Fibroblast of skin of right biceps (primary cell): ENCODE measurements at regions not wholly inside any gene's neighbourhood (a gene's known extent, or its start where the extent isn't known, plus 50 kb on each side); places are given as distances from the start of the nearest gene placed in this dataset.

ENCODE experiments used
- DNase-seq: peaks from one replicate; pipeline ENCODE4 v3.0.0-alpha.2; 2013

DNA sequence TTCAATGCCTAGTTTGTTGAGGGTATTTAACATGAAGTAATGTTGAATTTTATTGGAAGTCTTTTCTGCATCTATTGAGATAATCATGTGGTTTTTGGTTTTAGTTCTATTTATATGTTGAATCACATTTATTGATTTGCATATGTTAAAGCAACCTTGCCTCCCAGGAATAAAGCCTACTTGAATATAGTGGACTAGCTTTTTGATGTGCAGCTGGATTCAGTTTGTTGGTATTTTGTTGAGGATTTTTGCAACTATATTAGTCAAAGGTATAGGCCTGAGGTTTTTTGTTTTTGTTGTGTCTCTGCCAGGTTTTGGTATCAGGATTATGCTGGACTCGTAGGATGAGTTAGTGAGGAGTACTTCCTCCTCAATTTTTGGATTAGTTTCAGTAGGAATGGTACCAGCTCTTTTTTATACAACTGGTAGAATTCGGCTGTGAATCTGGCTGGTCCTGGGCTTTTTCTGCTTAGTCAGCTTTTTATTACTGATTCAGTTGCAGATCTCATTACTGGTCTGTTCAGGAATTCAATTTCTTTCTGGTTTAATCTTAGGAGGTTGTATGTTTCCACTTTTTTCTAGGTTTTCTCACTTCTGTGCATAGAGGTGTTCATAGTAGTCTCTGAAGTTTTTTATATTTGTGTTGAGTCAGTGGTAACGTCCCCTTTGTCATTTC is 209.8 kb upstream of the RBMS3 start:
- DNase-seq, result peak; percentile 5

DNA sequence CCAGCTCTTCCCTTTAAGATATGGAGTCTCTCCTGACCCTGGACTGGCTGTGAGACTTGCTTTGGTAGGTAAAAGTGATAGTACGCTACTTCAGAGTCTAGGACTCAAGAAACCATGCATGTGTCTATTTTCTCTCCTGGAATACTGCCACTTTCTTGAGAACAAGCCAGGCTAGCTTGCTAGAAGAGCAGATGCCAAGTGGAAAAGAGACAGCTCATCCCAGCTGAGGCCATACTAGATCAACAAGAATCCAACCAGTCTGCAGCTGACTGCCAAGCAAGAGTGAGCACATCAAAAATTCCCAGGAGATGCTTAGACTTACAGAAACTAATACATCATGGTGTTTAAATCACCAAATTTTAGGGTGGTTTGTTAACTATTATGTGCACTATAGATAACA is 208.3 kb upstream of the RBMS3 start:
- DNase-seq, result peak; percentile 57

DNA sequence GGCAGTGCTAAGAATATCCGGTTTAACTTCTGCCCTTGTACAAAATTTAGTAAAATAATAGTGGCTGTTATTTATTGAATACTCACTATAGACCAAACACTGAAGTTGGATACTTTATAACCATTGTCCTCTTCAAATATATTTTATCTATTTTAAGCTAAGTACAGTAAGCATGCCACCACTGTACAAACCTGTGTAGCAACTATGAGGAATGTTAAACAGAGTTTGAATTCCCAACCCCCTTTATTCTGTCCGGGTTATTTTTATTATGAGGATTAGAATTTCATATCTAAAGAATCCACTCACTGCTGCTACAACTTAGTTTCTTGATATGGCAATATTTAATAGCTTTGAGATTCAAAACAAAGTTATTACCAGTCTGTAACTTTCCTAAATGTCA is 203.5 kb upstream of the RBMS3 start:
- DNase-seq, result no peak

DNA sequence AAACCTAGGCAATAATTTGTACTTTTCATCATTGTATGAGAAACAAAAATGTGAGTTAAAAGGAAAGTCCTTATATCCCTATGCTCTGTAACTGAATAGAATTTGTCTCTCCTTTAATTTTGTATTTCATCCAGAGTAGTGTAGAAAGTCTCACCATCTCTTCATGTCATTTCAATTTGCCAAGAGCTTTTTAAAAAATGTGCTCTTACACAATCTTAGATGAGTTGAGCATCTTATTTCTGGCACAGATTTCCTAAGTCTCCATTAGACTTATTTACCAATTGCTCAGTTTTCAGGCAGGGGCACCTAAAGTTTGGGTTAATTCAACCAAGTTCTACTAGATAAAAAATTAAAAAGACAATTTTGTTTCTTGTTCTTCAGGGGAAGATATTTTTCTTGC is 201.5 kb upstream of the RBMS3 start:
- DNase-seq, result no peak

DNA sequence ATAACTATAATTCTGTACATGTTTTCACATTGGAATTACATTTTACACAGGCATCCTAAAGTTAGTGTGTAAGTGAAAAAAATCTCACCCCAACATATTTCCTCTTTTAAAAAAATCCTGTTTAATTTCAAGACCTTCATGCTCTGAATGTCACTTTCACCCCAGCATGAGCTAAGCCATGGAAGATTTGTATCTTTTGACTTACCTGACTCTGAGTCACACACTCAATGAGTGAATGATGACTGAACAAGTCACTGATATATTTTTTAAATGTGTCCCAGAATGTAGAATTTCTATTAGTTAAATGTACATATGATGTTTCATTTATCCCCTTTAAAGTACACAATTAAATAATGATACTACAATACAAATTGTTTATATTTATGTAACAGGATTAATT is 199.9 kb upstream of the RBMS3 start:
- no peak for DNase-seq

DNA sequence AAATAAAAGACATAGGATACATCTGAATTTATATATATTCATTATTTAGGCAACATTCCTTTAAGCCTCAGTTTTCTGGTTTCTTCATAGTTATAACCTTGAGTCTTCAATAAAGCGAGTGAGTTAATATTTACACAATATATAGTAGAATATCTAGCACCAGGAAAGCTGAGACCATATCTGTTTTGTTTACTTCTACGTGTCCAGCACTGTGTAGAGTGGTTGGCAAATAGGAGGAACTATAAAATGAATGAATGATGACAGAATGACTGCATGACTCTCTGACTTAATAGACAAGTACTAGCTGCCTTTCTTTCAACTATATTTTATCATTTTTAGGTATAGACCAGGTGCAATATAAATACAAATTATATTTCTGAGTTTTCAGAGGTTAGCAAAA is 197.8 kb upstream of the RBMS3 start:
- no peak for DNase-seq

DNA sequence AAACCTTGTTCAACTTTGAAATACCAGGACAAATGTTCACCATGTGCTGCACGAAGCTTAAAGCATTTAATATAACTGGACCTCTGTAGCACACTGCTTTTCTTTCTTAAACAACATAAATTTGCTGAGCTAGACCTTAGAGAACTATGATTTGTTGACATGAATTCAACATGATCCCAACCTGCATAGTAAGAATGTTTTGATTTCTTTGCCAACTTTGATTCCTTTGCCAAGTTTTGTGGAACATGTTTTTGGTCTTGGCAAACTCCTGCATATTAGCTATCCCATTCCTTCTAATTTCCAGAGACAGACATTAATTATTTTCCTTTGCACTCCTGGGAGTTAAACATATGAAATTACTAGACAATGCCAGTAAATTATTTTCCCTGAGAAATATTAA is 197.2 kb upstream of the RBMS3 start:
- no peak for DNase-seq

DNA sequence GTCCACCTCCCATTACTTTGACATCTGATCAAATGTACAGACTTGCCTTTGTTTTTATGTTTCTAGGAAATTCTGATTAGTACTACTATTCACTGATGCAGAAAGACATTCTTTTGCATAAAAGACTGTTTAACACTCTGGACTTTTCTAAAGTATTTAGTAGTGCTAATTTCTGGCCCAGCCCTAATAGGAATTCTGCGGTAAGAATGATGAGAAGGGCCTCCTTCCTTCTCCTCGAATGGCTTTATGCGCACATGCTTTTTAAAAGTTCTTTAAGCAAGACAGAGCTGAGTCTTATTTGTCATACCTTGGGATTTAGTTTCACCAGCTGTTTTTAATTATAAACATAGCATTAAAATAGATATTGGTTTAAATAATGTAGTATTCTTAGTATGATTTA is 192.3 kb upstream of the RBMS3 start:
- DNase-seq, result no peak

DNA sequence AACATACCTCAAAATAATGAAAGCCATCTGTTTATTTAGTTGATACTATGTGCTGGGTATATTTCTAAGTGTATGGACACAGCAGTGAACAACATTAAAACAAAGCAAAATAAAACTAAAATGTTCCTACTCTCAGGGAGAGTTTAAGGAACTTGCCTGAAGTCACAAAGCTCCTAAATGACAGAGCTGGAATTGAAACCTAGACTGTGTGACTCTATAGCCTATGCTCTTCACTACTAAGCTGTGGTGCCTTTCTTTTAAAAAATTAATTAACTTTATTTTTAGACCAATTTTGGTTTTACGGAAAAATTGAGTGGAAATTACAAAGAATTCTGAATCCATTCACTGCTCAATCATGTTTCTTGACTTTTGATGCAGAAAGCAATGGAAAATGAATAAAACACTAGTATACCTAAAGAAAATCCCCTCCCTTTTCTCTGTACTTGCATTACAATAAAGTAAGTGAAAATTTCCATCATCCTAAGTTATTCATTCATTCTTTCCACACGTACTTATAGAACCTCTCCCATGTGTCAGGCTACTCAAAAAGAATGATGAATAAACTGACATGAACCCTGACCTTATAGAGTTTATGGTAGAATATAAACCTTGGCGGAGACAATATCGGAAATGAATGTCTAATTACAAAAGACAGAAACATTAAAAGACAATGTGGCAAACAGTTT is 189.8 kb upstream of the RBMS3 start:
- DNase-seq, result no peak

DNA sequence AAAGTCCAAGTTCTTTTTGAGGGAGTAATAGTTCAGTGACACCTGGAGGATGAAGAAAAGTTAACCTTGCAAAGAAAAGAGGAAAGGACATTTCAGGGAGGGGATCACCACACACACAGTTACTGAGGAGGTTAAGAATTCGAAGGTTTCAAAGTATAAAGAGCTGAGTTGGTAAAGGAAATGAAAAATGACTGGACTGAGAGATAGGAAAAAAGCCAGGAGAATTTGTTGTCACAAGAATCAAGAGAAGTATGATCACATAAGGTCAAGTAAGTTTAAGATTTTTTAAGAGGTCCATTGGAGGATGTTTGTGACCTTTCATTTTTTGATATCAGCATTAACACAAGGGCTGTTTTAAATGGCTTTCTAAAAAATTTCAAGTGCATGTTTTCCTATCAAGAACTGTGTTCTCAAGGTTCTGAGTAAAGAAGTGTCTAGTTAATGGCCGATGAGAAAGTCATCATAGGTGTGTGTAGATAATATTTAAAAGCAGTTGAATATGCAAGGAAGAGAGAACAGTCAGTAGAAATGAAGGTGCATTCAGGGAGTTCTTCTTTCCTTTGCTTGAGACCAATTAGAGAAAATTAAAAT is 189.2 kb upstream of the RBMS3 start:
- DNase-seq, result no peak

DNA sequence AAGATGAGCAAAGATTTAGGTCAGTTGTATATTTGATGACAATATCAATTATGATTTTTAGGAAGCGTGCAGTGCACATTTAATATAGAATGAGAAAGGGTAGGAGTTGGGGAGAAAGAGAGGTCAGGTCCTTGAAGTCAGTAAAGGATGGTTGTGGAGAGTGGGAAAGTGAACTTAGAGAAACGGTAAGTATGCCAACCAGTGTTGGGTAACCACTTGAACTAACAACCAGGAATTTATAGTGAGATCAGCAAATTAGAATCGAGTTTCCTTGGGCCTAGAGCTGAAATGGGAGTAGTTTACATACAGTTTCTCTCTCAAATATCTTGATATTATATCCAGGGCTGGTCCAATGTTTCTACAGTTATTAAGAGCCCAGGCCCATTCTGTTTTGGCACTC is 188.5 kb upstream of the RBMS3 start:
- no peak for DNase-seq

DNA sequence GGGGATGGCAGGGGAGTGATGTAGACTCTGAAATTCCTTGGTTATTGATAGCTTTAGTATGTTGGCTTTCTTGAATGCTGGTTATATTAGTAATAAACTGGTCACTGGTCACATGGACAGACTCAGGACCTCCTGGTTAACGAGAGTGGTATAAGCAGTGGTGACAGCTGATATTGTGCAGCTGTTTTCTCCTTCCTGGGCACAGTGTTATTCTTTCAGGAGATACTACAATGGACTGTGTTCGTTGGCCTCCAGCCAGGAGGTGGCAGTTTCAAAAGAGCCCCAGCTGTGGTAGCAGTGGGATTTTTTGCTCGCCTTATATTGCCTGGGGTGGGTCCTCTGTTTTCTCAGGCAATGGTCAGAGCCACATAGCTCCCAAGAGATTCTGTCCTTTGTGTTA is 181.6 kb upstream of the RBMS3 start:
- no peak for DNase-seq

DNA sequence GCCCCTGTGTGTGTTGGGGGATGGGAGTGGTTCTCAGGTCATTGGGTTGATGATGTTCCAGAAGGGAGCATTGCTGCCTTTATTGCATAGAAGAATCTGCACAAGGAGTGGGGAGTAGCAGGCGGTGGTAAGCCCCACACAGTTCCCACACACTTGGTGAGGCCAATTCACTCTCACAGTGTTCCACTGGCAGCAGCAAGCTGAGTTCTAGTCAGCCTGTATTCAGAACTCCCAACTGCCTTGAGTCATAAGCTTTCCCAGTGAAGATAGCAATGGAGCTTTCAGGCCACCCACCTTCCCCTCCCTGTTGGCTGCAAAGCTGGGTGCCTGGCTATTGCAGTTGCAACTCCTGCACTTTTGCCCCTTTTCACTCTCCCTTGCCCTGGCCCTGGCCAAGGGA is 181.1 kb upstream of the RBMS3 start:
- no peak for DNase-seq

DNA sequence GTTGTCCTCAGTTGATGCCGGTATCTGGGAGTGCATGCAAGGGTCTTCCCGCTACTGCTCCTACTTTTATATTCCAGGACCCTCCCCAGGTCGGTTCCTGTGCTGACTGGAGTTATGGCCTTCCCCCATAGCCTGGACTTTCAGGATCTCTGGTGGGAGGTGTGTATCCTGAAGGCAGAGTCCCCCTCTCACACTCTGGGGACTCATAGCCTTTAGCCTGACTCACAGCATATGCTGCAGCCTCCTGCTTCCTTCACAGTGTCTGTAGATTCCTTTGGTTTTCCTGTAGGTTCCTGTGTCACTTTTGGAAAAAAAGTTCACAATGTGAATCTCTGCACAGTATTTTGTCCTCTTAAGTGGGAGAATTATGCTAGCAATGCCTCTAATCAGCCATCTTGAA is 180.6 kb upstream of the RBMS3 start:
- DNase-seq, result peak; percentile 28

DNA sequence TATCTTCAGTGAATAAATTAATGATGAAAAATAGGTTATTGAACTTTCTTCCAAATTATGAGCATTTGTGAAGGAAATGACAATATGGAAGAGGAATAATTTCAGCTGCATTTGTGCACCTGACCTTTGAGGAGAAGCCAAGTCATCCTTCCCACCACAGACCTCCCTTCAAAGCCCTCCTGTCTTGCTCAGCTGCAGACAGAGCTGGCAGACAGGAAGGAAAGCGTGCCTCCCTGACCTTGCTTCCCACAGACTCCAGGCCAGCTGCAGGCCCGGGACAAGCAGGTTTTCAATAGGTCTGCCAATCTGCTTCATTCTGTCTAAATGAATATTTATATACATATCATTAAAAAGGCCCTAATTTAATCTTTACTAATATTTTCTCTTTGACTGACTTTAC is 152.9 kb upstream of the RBMS3 start:
- no peak for DNase-seq

DNA sequence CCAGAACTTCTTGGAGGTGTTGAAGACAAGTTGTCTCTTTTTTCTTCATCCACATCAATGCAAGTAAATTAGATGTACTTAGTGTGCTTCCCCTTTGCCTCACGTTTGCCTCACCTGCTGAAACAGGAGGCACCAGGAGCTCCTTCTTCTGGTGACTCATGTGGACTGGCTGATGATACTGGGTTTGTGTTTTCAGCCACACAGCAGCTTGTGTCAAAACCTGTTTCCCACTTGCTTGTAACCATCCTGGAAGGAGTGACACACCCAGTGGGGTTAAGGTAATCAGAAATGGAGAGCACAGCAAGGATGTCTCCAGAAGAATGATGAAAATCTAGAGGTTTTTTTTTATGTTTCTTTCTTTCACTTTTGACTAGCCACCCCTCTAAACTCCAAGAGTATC is 143.3 kb upstream of the RBMS3 start:
- no peak for DNase-seq

DNA sequence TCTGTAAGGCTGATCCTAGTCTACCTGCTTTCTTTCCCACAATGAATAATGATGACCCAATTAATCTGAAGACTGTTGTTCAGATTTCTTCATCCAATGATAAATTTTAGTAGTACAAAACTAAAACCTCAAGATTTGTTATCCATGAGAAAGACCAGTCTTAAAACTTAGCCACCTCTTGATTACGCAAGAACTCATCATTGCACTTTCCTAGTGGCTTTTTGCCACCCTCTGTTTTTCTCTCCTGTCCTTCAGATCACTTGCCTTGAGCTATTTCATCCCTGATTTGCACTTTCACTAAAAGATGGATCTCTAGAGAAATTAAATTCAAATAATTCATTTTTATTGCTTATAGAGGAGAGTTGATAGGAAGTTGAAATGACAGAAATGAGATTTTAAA is 142.7 kb upstream of the RBMS3 start:
- DNase-seq, result no peak

DNA sequence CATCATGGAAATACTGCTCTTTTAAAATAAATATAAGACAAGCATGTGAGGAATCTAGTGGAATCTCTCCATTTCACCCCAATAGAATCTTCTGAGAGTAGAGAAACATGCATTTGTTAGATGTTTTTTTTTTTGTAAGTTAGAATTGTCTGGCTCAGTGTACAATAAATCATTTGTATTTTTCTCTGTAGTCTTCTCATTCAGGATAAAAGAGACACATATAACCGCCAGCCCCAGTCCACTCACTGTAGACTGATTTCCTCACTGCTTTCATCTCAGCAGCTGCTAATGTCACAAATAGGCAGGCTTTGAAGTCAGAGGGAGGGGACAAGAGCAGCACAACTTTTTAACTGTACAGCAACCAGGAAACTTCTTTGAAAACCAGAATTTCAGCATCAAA is 140.2 kb upstream of the RBMS3 start:
- peak; percentile 24 for DNase-seq

DNA sequence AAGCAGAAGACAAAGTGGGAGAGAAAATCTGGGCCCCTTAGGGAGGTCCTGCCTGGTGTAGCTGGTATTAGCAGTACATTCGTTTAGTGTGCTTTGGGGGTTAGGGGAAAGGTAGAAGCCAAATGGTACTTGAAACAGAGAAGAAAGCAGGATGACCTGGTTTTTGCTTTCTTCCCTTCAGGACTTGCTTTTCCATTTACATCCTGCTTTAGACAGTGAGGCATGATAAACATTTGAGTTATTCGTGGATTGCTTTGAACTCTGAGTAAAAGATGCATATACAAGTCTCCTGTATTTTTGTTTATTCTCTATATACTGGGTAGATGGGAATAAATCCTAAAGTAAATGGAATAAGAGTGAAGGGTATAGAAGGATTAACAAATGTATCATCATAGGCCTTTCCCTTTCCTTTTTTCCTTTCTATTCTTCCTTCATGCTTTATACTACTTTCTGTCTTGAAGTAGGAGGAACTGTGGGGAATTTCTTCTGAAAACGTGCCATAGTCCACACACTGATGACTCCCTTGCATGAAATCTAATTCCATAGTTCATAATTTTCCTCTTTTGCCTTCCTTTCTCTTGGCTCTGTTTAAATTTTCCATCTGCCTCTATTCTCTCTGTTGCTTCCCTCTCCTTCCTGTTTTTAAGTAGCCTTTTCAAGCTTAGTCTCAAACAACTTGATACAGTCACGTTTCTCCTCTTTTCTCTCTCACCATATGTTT is 139.5 kb upstream of the RBMS3 start:
- peak; percentile 12 for DNase-seq

DNA sequence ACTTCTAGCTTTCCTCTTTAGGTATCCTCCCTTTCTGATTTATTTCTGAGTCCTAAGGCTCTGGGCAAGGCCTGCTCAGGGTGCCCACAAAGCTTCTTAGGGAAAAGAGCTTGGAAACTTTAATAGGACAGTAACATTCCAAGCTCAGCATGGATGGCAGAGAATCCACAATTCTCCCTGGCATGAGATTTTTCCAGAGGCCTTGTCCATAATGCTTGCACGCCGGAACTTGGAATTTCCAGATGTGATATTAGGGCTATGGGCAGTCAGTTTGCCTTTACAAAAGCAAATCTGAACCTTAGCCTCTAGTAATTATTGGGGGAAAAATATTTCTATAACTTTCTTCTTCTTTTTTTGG is 139.0 kb upstream of the RBMS3 start:
- DNase-seq, result no peak

DNA sequence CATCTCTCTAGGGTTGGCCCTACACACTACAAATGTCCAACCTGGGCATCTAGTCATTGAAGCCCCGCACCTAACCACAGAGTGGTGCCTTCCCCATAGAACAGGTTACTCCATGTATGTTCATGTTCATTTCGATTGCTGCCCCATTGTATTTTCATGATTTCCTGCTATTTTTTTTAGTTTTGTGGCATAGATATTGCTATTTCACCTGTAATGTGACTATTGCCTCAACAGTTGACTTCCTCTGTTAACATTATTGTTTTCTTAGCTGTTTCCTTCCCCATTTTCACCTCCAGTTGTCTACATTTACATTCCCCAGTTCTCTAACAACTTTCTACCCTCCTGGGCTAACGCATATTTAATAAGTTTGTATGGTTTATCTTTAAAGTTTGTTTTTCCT is 137.7 kb upstream of the RBMS3 start:
- DNase-seq, result no peak

DNA sequence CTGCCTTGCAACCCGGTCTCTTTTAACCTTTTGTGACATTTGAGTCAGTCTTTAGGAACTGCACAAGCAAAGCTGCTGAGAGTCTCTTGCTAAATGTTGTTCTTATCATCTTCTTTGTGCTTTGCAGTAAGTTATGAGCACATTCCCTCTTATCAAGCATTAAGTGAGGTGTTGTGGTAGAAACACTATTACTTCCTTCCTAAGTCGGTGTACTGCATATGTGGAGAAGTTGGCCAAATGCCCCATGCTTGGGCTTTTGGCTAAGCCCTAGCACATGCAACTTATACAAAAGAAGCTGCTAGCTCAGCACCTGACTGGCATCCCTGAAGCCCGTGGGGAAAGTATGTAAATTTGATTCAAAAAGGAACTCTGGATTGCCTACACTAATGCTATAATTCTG is 136.5 kb upstream of the RBMS3 start:
- no peak for DNase-seq

DNA sequence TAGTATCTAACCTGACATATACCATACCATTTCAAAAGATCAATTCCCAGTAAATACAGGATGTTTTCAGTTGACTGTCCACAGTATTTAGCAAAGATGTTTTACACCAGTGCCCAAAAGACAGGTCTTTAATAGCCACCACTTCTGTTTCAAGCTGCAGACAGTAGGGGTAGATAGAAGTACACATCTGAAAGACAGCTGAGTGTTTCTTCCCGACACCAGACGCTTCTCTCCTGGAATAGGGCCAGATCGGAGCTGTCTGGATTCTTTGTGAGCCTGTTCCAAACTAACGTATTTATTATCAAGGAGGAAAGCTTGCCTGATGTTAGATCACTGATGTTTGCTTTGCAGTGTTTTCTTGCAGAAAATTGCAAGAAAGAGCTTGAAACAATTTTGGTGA is 136.1 kb upstream of the RBMS3 start:
- peak; percentile 83 for DNase-seq

DNA sequence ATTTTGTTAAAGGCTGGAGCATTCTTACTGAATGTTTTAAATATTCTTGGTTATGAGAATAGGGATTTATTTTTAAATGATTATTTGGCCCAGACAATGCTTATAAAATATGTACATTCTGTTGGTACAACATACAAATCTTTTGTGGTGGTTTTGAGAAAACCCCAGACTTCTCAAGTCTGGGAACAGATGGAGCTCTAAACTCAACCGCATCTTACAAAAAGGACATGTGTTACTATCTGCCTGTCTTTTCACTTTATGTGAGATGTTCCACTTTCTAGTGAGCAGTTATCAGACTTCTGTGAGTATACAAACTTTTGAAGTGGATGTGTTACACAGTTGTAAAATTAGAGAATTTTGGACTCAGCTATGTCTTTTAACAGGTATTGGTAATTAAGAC is 135.5 kb upstream of the RBMS3 start:
- no peak for DNase-seq
